Kidney epithelial cell (primary cell): ENCODE measurements at regions not wholly inside any gene's neighbourhood (a gene's known extent, or its start where the extent isn't known, plus 50 kb on each side); places are given as distances from the start of the nearest gene placed in this dataset.

Source experiments
- DNase-seq: peaks from one replicate; pipeline ENCODE4 v3.0.0-alpha.2; 2010; ENCODE audit warnings: low read depth
- H3K27me3 ChIP-seq: 2 replicates; pipeline ENCODE4 v1.6.0; 2011; ENCODE audit warnings: low read length; ENCODE audit not compliant: control insufficient read depth, insufficient read depth
- H3K36me3 ChIP-seq: 2 replicates; pipeline ENCODE4 v1.5.1; 2011; ENCODE audit warnings: low read length; ENCODE audit not compliant: control insufficient read depth, insufficient read depth
- H3K4me3 ChIP-seq: 2 replicates; pipeline ENCODE4 v1.5.1; 2011; ENCODE audit warnings: low read depth, mild to moderate bottlenecking, control low read depth, low read length
- TF ChIP-seq, protein P1 (sequence below): IDR thresholded peaks from 2 replicates; pipeline ENCODE4 v1.5.1; 2011; ENCODE audit warnings: mild to moderate bottlenecking, moderate library complexity, low read length, control low read depth, inconsistent platforms; ENCODE audit not compliant: insufficient read depth, poor library complexity, severe bottlenecking

DNA sequence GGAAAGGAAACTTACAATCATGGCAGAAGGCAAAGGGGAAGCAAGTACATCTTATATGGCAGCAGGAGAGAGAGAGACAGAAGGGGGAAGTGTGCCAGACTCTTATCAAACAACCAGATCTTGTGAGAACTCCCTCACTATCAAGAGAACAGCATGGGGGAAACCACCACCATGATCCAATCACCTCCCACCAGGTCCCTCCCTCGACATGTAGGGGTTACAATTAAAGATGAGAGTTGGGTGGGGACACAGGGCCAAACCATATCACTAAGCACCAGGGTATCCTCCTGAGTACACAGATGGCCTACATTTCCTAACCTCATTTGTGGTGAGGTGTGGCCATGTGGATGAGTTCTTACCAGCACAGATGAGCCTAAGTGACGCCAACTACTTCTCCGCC lies 348.6 kb upstream of the ZFHX3 start:
- DNase-seq = no peak
- H3K27me3 ChIP-seq = no peaks in the 10 kb centered on the region
- TF ChIP-seq, protein P1, sequence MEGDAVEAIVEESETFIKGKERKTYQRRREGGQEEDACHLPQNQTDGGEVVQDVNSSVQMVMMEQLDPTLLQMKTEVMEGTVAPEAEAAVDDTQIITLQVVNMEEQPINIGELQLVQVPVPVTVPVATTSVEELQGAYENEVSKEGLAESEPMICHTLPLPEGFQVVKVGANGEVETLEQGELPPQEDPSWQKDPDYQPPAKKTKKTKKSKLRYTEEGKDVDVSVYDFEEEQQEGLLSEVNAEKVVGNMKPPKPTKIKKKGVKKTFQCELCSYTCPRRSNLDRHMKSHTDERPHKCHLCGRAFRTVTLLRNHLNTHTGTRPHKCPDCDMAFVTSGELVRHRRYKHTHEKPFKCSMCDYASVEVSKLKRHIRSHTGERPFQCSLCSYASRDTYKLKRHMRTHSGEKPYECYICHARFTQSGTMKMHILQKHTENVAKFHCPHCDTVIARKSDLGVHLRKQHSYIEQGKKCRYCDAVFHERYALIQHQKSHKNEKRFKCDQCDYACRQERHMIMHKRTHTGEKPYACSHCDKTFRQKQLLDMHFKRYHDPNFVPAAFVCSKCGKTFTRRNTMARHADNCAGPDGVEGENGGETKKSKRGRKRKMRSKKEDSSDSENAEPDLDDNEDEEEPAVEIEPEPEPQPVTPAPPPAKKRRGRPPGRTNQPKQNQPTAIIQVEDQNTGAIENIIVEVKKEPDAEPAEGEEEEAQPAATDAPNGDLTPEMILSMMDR = no peak
- H3K36me3 ChIP-seq = no peaks in the 10 kb centered on the region
- H3K4me3 ChIP-seq = no peak overlapping the region

DNA sequence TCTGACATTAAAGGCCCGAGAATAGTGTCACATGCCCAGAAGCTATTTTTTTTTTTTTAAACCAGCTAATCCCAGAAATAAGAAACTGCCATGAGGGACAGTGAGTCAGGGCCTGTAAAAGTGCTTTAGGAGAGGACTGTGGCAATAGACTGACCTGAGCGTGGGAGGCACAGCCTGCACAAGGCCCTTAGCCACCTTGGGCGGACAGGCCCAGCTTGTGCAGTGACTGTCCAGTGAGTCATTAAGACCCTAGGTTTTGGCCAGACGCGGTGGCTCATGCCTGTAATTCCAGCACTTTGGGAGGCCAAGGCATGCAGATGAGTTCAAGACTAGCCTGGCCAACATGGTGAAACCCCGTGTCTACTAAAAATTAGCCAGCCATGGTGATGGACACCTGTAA lies 343.0 kb upstream of the ZFHX3 start:
- no peak for DNase-seq
- Histone ChIP-seq H3K4me3 (no peak overlapping the region), H3K36me3 (no peaks in the 10 kb centered on the region), H3K27me3 (no peaks in the 10 kb centered on the region)
- TF ChIP-seq, protein P1 = no peak

DNA sequence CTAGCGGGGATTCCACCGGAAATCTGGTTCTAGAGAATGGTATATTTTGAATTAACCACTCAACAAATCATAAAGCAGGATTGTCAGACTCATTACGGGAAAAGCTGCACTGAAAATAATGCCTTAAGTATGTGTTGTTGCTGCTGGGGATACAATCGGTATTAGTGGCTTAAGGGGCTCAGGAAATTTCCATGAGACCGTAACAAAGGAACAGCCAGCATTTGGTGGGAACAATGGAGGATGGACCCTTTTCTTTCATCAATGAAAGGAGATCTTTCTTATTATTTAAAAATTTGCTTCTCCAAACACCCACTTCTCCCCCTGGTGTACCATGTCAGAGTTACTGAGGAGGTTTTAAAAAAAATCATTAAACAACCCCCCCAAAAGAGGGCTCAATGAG lies 342.6 kb upstream of the ZFHX3 start:
- DNase-seq = no peak
- TF ChIP-seq, protein P1 = no peak
- Histone ChIP-seq H3K27me3 (no peaks in the 10 kb centered on the region), H3K4me3 (no peak overlapping the region), H3K36me3 (no peaks in the 10 kb centered on the region)

DNA sequence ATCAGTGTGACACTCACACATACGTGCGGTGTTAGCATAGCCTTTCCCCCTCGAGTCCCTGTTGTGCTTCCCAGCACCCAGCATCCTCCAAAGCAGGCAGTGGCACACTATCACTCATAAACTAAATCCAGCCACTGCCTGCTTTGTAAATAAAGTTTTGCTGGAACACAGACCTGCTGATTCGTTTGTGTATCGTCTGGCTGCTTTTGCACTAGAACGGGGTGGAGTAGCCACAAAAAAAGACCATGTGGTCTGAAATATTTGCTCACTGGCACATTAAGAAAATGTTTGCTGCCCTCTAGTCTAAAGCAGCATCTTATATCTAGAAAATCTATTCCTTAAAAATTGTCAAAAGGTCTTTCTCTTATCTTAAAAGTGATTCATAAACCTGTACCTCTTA lies 341.2 kb upstream of the ZFHX3 start:
- TF ChIP-seq, protein P1 = no peak
- no peaks in the 10 kb centered on the region for H3K27me3 ChIP-seq
- no peak for DNase-seq
- no peaks in the 10 kb centered on the region for H3K36me3 ChIP-seq
- H3K4me3 ChIP-seq = no peak overlapping the region

GRCh38 chr16:73387979-73388378 lies 340.1 kb upstream of the ZFHX3 start:
- Histone ChIP-seq H3K4me3 (no peak overlapping the region), H3K36me3 (no peaks in the 10 kb centered on the region), H3K27me3 (no peaks in the 10 kb centered on the region)
- no peak for DNase-seq
- TF ChIP-seq, protein P1 = no peak

- TF ChIP-seq, protein P1 = no peak
- DNase-seq = no peak
- H3K36me3 ChIP-seq = no peaks in the 10 kb centered on the region
- no peak overlapping the region for H3K4me3 ChIP-seq
- no peaks in the 10 kb centered on the region for H3K27me3 ChIP-seq
Measured at GRCh38 chr16:73385696-73386095, 337.8 kb upstream of the ZFHX3 start.
